Epithelial cell of esophagus (primary cell): ENCODE measurements at regions not wholly inside any gene's neighbourhood (a gene's known extent, or its start where the extent isn't known, plus 50 kb on each side); places are given as distances from the start of the nearest gene placed in this dataset.

Experiments used
- DNase-seq: peaks from one replicate; pipeline ENCODE4 v3.0.0; 2010; ENCODE audit warnings: low read depth
- H3K4me3 ChIP-seq: 2 replicates; pipeline ENCODE4 v1.5.1; 2011; ENCODE audit warnings: mild to moderate bottlenecking, low read length, control low read depth
- TF ChIP-seq, protein P1 (sequence below): IDR thresholded peaks from 2 replicates; pipeline ENCODE4 v1.5.1; 2011; ENCODE audit warnings: low read depth, mild to moderate bottlenecking, low read length, control low read depth, inconsistent platforms; ENCODE audit not compliant: insufficient read depth; ENCODE audit errors: missing control alignments

DNA sequence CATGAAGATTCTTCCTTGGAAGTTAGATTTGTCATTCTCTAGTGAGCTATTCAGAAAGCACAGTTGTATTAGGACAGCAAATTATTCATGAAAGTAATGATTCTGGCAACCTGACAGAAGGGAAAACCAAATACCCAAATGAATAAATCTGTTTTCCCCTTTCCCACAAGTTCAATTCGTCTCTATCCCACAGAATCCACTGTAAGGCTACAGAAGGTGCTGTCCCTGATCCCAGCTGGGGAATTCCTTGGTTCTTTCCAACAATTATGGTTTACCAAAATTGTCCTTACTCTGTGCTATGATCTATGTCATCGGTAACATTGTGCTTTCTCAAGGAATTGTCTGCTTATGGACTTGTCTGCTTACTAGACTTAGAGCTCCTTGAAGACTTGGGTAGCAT, 104.2 kb downstream of the FASLG start:
- DNase-seq = no peak
- TF ChIP-seq, protein P1, sequence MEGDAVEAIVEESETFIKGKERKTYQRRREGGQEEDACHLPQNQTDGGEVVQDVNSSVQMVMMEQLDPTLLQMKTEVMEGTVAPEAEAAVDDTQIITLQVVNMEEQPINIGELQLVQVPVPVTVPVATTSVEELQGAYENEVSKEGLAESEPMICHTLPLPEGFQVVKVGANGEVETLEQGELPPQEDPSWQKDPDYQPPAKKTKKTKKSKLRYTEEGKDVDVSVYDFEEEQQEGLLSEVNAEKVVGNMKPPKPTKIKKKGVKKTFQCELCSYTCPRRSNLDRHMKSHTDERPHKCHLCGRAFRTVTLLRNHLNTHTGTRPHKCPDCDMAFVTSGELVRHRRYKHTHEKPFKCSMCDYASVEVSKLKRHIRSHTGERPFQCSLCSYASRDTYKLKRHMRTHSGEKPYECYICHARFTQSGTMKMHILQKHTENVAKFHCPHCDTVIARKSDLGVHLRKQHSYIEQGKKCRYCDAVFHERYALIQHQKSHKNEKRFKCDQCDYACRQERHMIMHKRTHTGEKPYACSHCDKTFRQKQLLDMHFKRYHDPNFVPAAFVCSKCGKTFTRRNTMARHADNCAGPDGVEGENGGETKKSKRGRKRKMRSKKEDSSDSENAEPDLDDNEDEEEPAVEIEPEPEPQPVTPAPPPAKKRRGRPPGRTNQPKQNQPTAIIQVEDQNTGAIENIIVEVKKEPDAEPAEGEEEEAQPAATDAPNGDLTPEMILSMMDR = no peak
- no peak overlapping the region for H3K4me3 ChIP-seq

DNA sequence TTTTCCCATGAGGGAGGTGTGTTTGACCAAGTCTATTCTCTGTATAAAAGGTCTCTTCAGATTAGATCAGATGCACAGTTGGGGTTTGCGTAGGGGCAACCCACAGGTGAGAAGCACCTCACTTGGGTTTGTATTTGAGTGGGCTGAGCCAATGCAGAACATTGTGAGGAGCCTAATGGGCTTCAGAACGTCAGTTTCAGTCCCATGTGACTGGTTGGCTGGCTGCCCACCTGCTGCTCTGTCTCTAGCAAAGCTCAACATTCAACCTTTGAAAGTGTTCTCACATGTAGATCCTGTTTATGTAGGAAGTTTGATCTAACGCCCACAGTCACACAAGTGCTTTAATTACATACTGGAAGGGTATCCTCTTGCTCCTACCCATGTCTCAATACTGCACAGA, 105.5 kb downstream of the FASLG start:
- TF ChIP-seq, protein P1 = no peak
- DNase-seq = no peak
- H3K4me3 ChIP-seq = no peak overlapping the region

DNA sequence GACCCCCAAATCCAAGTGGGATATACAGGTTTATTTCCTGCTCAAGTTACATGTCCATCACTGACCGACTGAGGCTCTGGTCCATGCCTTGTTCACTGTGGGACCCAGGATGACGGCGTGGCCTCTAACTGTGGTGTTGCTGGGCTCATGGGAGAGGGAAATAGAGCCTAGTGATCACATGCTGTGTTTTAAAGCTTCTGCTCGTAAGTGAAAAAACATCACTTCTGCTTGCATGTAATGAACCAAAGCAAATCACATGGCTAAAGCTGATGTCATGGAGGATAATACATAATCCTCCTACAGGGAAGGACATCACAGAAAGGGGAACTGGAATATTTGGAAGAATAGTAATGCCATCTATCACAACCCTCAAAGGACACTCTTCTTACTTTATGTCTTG, 107.6 kb downstream of the FASLG start:
- DNase-seq = no peak
- H3K4me3 ChIP-seq = no peak overlapping the region
- TF ChIP-seq, protein P1 = no peak

DNA sequence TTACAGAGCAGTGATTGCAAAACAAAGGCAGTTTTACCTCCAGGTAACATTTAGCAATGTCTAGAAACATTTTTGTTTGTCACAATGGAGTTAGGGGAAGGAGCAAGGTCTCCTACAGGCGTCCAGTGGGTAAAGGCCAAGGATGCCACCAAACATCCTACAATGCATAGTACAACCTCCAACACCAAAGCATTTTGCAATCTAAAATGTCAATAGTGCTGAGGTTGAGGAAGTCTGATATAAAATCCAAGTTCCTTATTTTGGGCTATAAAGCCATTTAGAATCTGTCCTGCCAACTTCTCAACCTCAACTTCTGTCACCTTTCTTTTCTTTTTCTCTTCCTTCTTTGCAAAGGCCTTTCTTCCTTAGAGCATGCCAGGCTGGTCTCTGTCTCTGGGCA, 111.2 kb downstream of the FASLG start:
- TF ChIP-seq, protein P1 = no peak
- no peak for DNase-seq
- H3K4me3 ChIP-seq = no peak overlapping the region

DNA sequence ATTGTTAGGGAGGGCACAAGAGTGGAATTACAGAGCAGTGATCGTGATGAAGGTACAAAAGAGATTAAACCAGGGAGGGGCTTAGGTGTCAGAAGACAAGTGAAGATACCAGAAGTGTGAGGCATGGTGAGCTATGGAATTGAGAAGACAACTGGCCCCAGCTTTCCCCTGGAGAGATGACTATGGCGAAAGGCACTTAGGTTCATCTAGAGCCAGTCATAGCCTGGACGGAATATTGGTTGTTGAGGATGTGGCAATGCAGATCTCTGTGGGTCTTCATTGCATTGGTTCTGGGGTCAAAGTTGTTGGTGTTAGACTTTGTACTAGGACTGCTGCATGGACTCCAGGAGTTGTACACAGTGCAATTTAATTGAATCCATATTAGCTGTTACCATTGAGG, 115.7 kb downstream of the FASLG start:
- TF ChIP-seq, protein P1 = no peak
- DNase-seq = no peak
- no peak overlapping the region for H3K4me3 ChIP-seq

DNA sequence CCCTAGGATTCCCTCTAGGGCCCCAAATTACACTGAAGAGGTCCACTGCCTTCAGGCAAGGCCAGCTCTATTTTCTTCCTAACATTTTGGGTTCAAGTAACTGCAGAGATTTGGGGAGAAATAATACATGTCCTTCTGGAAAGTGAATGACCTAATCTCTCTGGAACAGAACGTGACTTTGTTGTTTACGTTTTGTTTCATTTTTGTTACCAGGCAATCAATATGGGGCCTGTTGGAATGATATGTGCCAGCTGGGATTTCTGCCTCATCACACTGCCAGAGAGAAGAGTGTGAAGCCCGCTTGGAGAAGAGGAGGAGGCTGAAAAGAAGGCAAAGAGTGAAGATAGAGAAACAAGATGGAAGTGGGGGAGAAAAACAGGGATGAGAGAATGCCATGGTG, 116.7 kb downstream of the FASLG start:
- TF ChIP-seq, protein P1 = no peak
- no peak for DNase-seq
- H3K4me3 ChIP-seq = no peak overlapping the region

DNA sequence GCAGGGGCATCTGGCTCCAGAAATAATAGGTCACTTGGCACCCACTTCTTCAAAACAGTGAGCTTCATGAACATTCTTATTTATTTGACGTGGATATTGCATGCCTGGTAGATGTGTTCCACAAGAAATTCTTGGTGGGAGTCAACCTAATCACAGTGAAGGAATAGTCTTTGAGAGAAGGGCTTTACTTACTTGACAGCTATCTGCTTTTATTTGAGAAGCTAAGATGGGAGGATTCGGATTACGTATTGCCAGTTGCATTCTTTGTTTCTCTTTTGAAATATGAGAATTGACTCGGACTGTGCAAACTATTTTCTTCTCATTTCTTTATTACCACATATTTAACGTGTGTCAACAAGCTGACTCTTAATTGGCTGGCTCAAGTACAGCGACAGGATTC, 117.2 kb downstream of the FASLG start:
- peak; percentile 39 for DNase-seq
- H3K4me3 ChIP-seq = no peak overlapping the region
- TF ChIP-seq, protein P1 = no peak
